ENCODE measurements at regions not wholly inside any gene's neighbourhood (a gene's known extent, or its start where the extent isn't known, plus 50 kb on each side); places are given as distances from the start of the nearest gene placed in this dataset.
A peak's percentile ranks its signal among the peaks of the same experiment; 100 is the strongest.
"Not testable (repeated sequence)": the region's sequence is repeated elsewhere in the genome, so short reads cannot be mapped to it uniquely, and the experiment has no call there.

GRCh38 chr1:242692988-242693387 lies 168.5 kb upstream of the PLD5 start:
- DNase-seq (ENCODE audit: low read depth): no peak
- in situ Hi-C loops (cut with HindIII; ENCODE audit: low pct_unique_long_range_greater_than_20kb, low sequenced_read_pairs): no loop called here

GRCh38 chr1:242691610-242691945 lies 167.1 kb upstream of the PLD5 start:
- in situ Hi-C loops (cut with HindIII; ENCODE audit: low pct_unique_long_range_greater_than_20kb, low sequenced_read_pairs): no loop called here
- no peak for DNase-seq (ENCODE audit: low read depth)

DNA sequence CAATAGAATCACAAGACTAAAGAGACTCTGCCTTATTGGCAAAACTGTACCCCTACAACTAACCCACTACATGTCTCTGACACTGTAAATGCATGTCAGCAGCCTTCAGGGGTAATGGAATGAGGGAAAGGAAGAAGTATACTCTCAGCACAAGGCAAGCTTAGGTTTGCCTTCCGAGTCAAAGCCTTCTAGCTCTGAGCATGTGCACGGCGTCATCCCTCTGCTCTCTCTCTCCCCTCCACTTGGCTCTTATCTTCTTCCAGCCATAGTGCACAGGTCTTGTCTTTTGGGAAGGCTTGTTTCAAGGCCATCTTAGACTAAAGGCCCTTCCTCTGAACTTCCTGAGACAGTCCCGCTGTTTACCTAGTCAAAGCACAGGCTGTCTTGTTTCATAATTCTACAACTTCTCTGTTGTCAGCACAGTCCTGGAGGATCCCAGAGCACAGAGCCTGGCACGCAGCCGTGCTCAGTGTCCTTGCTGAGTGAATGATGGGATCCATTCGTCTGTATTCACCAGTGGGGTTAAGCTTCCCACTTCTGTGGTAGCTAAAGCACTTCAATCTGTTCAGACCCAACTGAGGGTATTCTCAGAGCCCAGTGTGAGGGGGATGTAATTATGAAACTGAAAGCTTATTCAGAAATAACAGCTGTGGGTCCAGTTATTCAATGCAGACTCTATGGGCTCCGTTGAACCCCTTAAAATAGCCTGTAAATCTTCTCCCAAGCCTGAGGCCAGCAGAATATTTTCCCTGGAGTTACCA lies 166.5 kb upstream of the PLD5 start:
- DNase-seq (ENCODE audit: low read depth): no peak
- in situ Hi-C loops (cut with HindIII; ENCODE audit: low pct_unique_long_range_greater_than_20kb, low sequenced_read_pairs): no loop called here

DNA sequence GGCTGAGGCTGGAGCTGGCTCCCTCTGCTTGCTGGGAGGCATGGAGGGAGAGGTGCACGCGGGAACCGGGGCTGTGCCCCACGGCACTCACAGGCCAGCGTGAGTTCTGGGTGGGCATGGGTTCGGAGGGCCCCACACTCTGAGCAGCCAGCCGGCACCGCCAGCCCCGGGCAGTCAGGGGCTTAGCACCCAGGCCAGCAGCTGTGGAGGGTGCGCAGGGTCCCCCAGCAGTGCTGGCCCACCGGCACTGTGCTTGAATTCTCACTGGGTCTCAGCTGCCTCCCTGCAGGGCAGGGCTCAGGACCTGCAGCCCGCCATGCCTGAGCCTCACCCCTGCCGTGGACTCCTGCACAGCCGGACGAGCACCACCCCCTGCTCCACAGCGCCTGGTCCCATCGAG lies 164.9 kb upstream of the PLD5 start:
- in situ Hi-C loops (cut with HindIII; ENCODE audit: low pct_unique_long_range_greater_than_20kb, low sequenced_read_pairs): no loop called here
- DNase-seq (ENCODE audit: low read depth): no peak

DNA sequence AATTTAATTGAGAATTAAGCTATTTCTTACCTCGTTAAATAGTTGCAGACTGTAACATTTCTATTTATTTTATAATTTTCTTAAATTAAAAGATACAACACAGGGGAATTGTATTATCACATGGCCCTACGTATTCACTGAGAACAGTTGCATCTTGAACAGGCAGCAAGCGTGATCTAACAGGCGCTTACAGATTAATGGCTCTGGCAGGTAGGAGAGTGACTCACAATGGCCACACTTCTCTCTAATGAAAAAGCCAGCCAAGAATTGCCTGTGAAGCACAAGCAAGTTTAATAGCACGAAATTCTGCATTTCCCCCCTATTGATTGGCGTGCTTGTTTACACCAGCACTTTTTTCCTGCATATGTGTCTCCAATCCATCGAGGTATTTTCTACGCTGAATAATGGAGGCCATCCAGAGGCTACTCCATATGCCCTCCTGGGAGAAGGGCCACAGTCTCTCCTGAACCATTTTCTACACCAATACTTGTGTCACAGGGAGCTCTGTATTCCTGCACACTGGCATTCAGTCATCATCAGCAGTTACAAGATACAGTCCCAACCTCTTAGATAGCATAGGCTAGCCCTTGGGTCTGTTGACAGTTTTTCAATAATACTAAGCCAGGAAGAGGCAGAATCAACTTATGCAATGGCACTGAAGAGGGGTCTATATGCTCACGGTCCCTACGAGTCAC lies 150.6 kb upstream of the PLD5 start:
- in situ Hi-C loops (cut with HindIII; ENCODE audit: low pct_unique_long_range_greater_than_20kb, low sequenced_read_pairs): no loop called here
- DNase-seq (ENCODE audit: low read depth): no peak

- in situ Hi-C loops (cut with HindIII; ENCODE audit: low pct_unique_long_range_greater_than_20kb, low sequenced_read_pairs): no loop called here
- no peak for DNase-seq (ENCODE audit: low read depth)
Observed at GRCh38 chr1:242673652-242674051, 149.2 kb upstream of the PLD5 start.

DNA sequence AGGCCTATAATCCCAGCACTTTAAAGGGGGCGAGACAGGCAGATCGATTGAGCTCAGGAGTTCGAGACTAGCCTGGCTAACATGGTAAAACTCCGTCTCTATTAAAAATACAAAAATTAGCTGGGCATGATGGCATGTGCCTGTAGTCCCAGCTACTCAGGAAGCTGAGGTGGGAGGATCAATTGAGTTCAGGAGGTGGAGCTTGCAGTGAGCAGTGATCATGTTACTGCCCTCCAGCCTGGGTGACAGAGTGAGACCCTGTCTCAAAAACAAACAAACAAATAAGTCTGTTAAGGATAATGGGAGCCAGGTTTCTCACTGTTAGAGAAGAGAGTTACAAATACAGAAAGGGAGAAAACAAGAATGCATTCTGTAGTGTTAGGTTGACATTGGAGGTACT lies 148.7 kb upstream of the PLD5 start:
- in situ Hi-C loops (cut with HindIII; ENCODE audit: low pct_unique_long_range_greater_than_20kb, low sequenced_read_pairs); DNase-seq (ENCODE audit: low read depth): not testable (repeated sequence)

- in situ Hi-C loops (cut with HindIII; ENCODE audit: low pct_unique_long_range_greater_than_20kb, low sequenced_read_pairs): no loop called here
- DNase-seq (ENCODE audit: low read depth): no peak
Observed at GRCh38 chr1:242670019-242670418, 145.5 kb upstream of the PLD5 start.

- no peak for DNase-seq (ENCODE audit: low read depth)
- in situ Hi-C loops (cut with HindIII; ENCODE audit: low pct_unique_long_range_greater_than_20kb, low sequenced_read_pairs): no loop called here
Observed at GRCh38 chr1:242662886-242663285, 138.4 kb upstream of the PLD5 start.

DNA sequence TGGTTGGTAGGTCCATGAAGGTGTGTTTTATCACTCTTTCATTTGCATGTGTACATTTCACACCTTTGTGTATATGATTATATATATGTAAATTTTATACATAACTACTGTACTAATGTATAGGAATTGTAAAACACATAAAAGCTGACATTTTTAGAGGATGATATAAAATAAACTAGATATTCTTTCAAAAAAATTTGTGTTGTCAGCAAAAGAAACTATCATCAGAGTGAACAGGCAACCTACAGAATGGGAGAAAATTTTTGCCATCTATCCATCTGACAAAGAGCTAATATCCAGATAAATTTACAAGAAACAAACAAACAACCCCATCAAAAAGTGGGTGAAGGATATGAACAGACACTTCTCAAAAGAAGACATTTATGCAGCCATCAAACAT lies 129.3 kb upstream of the PLD5 start:
- DNase-seq (ENCODE audit: low read depth); in situ Hi-C loops (cut with HindIII; ENCODE audit: low pct_unique_long_range_greater_than_20kb, low sequenced_read_pairs): not testable (repeated sequence)

DNA sequence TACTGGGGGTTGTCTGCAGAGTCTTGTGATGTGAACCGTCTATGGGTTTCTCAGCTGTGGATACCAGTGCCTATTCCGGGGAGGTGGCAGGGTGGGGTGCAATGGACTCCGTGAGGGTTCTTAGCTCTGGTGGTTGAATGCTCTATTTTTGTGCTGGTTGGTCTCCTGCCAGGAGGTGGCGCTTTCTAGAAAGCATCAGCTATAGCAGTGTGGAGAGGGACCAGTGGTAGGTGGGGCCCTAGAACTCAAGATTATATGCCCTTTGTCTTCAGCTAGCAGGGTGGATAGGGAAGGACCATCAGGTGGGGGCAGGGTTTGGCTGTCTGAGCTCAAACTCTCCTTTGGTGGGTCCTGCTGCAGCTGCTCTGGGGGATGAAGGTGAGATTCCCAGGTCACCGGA lies 127.3 kb upstream of the PLD5 start:
- DNase-seq (ENCODE audit: low read depth): peak; percentile 3
- in situ Hi-C loops (cut with HindIII; ENCODE audit: low pct_unique_long_range_greater_than_20kb, low sequenced_read_pairs): no loop called here

- DNase-seq (ENCODE audit: low read depth): no peak
- in situ Hi-C loops (cut with HindIII; ENCODE audit: low pct_unique_long_range_greater_than_20kb, low sequenced_read_pairs): no loop called here
Observed at GRCh38 chr1:242641461-242641860, 117.0 kb upstream of the PLD5 start.

GRCh38 chr1:242639104-242639503 lies 114.6 kb upstream of the PLD5 start:
- in situ Hi-C loops (cut with HindIII; ENCODE audit: low pct_unique_long_range_greater_than_20kb, low sequenced_read_pairs): no loop called here
- DNase-seq (ENCODE audit: low read depth): no peak

- DNase-seq (ENCODE audit: low read depth): no peak
- in situ Hi-C loops (cut with HindIII; ENCODE audit: low pct_unique_long_range_greater_than_20kb, low sequenced_read_pairs): no loop called here
Observed at GRCh38 chr1:242634732-242635131, 110.2 kb upstream of the PLD5 start.

GRCh38 chr1:242629396-242629795 lies 104.9 kb upstream of the PLD5 start:
- in situ Hi-C loops (cut with HindIII; ENCODE audit: low pct_unique_long_range_greater_than_20kb, low sequenced_read_pairs): no loop called here
- peak; percentile 36 for DNase-seq (ENCODE audit: low read depth)

DNA sequence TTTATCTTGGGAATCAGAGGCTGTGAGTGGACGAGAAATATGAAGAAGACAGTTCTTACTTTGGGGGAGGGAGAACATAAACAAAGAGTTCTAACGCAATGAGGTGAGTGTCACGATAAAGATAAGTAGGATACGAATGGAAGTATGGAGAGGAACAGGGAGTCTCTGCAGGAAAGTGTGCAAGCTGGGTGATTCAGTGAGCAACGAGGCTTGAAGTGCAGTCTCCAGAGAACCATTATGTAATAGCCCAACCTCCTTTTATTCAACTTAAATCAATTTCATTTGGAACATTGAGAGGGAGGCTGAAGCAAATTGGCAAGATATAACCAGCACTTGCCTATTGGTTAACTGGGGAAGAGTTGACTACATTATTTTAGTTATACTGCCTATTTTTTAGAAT lies 99.3 kb upstream of the PLD5 start:
- in situ Hi-C loops (cut with HindIII; ENCODE audit: low pct_unique_long_range_greater_than_20kb, low sequenced_read_pairs): no loop called here
- no peak for DNase-seq (ENCODE audit: low read depth)

- in situ Hi-C loops (cut with HindIII; ENCODE audit: low pct_unique_long_range_greater_than_20kb, low sequenced_read_pairs): no loop called here
Observed at GRCh38 chr1:242623119-242623518, 98.6 kb upstream of the PLD5 start.

GRCh38 chr1:242613266-242613815 lies 88.8 kb upstream of the PLD5 start:
- DNase-seq (ENCODE audit: low read depth): no peak
- in situ Hi-C loops (cut with HindIII; ENCODE audit: low pct_unique_long_range_greater_than_20kb, low sequenced_read_pairs): no loop called here

More at GRCh38 chr1:242623119-242623518, 98.6 kb upstream of the PLD5 start:
- no peak for DNase-seq (ENCODE audit: low read depth)

DNA sequence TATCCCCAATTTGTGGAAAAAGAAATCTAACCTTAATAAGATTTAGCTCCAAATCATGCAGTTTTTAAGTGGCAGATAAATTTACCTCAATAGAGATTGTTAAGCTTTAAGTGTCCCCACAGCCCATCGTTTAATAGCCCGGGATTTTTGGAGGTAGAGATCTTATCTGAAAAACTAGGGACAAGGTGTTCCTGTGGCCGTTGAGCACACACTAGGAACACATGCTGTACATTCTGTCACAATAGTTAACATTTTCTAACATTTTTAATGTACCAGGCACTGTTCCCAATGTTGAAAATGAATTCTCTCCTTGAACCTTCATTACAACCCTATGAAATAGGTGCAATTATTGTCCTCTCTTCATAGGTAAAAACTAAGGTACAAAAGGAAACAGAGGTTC lies 85.7 kb upstream of the PLD5 start:
- in situ Hi-C loops (cut with HindIII; ENCODE audit: low pct_unique_long_range_greater_than_20kb, low sequenced_read_pairs): no loop called here
- no peak for DNase-seq (ENCODE audit: low read depth)

DNA sequence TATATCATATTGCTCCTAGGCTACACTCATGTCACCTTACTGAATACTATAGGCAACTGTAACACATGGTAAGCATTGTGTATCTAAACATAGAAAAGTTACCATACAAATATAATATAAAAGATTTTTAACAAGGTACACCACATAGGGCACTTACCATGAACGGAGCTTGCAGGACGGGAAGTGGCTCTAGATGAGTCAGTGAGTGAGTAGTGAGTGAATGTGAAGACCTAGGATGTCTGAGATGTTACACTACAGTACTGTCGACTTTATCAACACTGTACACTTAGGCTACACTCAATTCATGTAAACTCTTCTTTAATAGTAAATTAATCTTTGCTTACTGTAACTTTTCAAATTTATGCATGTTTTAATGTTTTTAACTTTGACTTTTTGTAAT lies 81.0 kb upstream of the PLD5 start:
- in situ Hi-C loops (cut with HindIII; ENCODE audit: low pct_unique_long_range_greater_than_20kb, low sequenced_read_pairs): no loop called here
- no peak for DNase-seq (ENCODE audit: low read depth)

Data from Caki2 (cell line).